HUDEP-2 (cell line): ENCODE measurements at regions not wholly inside any gene's neighbourhood (a gene's known extent, or its start where the extent isn't known, plus 50 kb on each side); places are given as distances from the start of the nearest gene placed in this dataset.
"Not testable (repeated sequence)": the region's sequence is repeated elsewhere in the genome, so short reads cannot be mapped to it uniquely, and the experiment has no call there.

Experiments used
- DNase-seq, 76 experiments: peaks; one replicate each; lab custom pipeline; 2025; ENCODE audit not compliant: unreplicated experiment in 76 of 76; lab: John Stamatoyannopoulos, UW

DNA sequence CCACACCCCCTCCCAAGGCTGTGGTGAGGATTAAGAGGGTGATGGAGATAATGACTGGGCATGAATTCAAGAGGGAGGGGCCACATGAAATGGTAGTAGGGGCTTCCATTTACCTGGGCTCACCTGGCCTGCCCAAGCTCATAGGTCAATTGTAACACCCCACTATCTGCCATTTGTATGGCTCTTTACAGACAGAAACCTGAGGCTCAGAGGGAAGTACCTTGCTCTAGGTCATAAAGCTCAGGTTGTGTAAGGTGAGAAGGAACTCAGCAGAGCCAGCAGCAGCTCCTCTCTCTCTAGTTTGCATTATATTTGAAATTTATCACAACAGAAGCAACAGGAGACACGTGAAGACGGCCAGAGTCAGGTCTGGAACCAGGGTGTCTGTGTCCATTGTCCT is 133.4 kb upstream of the ALDH1B1 start:
- no peak for DNase-seq

DNA sequence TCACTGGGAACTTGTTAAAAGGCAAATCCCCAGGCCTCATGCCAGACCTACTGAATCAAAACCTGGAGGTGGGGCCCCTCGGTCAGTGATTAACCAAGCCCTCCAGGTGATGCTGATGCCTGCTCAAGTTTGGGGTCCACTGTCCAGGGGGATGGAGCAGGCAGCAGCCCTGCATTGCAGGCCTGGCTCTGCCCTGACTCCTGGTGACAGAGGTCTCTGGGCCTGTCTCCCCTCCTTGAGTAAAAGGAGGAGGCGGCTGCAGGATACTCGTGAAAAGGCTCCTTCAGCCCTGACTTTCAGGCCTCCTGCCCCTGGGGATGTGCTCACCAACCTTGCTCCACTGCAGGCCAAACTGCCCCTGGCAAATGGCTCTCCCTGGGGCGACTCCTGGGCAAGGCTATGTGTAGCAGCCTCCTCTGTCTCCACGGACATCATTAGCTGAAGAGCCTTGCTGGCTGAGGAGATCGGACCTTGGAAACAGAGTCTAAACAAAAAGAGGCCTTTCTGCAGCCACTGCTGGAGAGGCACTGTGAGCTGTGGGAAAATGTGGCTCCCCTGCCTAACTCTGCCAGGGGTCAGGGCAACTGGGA is 134.8 kb upstream of the ALDH1B1 start:
- no peak for DNase-seq

- no peak for DNase-seq
These were observed 136.0 kb upstream of the ALDH1B1 start for GRCh38 chr9:38256461-38256860.

DNA sequence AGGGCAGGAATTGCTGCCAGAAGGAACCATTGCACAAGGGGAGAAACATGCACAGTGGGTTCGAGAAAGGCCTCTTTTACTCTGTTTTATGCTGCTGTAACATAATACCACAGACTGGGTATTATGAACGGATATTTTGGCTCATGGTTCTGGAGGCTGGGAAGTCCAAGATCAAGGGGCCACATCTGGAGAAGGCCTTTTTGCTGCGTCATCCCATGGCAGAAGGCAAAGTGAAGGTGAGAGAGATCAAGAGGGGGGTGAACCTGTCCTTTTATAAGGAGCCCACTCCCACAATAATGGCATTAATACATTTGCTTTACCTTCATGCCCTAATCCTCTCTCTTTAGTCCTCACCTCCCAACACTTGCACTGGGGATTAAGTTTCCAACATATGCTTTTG is 136.9 kb upstream of the ALDH1B1 start:
- no peak for DNase-seq

DNA sequence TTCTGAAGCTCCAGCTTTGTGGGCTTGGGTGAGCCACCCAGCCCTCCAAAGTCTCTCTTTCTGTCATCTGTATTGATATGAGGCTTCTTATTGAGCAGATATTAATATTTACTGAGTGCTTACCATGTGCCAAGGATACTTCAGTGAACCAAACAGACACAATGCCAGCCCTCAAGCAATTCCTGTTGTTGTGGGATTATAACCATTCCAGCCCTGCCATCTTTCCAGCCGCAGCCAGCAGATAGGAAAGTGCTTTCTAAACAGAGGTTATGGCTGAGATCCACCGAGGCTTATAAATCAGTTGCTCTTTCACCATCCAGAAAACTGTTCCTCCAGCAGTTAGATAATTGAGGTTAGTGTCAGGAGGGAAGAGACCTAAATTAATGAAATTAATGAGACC is 137.7 kb upstream of the ALDH1B1 start:
- no peak for DNase-seq

- DNase-seq, result no peak
These were observed 138.4 kb upstream of the ALDH1B1 start for GRCh38 chr9:38254151-38254550.

- DNase-seq, result no peak
These were observed 139.3 kb upstream of the ALDH1B1 start for GRCh38 chr9:38253200-38253599.

GRCh38 chr9:38251036-38251860 is 141.3 kb upstream of the ALDH1B1 start:
- DNase-seq, result no peak

- no peak for DNase-seq
These were observed 142.0 kb upstream of the ALDH1B1 start for GRCh38 chr9:38250279-38251035.

DNA sequence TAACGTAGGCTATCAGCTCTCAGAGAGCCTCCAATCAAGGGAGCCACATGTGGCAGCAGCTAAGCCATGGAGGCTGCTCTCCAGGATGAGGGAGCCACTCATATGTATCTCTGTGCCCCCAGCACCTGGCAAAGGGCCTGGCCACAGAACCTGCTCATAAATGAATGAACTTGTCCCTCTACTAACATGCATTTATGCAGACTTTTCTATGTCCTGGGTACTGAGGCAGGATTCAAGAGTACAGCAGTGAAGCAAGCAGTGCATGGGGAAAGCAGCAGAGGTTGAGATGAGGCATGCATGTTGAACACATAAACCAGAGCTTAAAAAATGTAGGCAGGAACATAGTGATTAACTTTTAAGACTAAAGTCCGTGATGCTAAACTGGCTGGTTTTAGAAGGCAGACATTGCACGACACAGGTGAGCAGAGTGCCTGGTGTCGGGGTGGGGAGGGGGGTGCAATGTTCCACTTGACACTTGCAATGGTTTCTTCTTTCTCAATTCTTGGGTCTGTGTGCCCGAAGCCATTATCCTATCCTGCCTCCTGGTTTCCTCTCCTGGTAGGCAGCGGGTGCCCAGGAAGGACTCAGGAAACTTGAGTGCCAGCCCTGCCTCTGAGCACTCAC is 142.8 kb upstream of the ALDH1B1 start:
- no peak for DNase-seq

- no peak for DNase-seq
These were observed 143.5 kb upstream of the ALDH1B1 start for GRCh38 chr9:38249049-38249448.

DNA sequence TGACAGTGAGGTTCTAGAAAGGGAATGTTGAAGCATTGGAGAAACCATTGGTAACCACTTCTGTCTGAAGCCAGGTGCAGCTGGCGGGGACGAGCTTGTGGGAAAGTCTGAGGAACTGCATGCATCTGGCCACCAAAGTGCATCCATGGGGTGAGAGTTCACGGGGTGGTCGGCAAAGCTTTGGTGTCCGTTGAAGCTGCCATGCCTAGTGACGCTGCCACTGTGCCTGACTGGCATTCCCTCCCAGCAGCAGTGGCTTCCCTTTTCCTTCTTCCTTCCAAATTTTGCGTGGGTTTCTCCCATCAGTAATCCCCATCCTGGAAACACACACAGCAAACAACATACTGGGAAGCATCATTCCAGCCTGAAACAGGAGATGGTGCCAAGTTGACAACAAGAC is 145.7 kb upstream of the ALDH1B1 start:
- no peak for DNase-seq

GRCh38 chr9:38244971-38245370 is 147.5 kb upstream of the ALDH1B1 start:
- DNase-seq, result no peak

DNA sequence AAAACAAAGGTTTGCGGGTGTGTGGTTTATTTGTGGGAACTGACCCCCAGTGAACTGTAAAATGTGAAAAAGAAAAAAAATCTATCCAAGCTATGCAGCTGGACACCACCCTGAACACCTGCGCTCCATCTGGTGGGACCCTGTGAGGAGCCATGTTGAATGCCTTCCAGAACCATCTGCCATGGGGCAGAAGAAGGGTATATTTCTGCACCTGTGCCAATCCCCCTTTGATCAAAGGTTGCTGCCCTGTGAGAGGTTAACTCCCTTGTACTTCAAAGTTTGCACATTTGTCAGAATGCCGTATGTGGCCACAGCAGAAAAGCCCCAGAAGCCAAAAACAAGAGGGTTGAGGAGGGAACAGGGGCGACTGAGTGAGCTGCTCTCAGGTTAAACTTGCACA is 148.5 kb upstream of the ALDH1B1 start:
- no peak for DNase-seq

- DNase-seq, result not testable (repeated sequence)
These were observed 150.4 kb upstream of the ALDH1B1 start for GRCh38 chr9:38242151-38242550.

DNA sequence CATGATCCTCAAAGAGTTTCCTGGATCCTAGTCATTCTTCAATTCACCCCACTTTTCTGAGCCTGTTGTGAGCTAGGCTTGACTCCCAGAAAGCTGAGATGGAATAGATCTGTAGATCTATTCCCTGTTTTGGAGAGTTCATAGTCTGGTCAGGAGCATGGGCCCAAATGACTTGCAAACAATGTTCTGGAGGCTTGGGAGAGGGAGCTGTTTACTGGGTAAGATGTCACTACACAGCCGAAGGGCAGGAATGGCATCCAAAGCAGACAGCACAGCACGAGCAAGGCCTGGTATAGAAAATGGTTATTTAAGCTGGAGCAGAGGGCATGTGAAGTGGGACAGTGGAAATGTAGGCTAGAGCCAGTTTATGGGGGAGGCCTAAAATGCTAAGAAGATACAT is 152.5 kb upstream of the ALDH1B1 start:
- DNase-seq, result no peak

- DNase-seq, result no peak
These were observed 157.3 kb upstream of the ALDH1B1 start for GRCh38 chr9:38235244-38235643.

- no peak for DNase-seq
These were observed 157.9 kb upstream of the ALDH1B1 start for GRCh38 chr9:38234479-38235170.

DNA sequence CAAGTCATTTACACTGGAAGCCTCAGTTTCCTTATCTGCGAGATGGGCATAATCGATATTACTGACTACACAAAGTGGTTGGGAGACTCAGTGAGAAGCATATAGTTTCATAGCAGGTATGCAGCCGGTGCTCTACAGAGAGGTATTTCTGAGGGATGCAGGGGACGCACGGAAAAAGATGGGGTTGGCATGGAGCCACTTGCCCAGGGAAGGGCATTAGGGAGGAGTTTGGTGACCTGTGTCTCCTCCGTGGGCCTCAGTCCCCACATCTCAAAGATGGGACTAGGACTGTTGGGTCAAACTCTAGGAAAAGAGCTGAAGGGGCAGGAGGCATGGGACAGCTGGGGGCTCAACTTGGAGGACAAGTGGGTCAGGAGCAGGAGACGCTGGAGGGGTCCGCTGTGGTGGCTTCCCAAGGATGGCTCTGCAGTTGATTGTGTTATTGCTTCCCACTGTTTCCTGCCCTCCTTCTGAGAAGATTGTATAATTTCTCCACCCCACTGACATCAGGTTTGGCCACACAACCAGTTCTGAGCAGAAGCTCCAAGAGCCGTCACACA is 158.6 kb upstream of the ALDH1B1 start:
- no peak for DNase-seq

- DNase-seq, result no peak
These were observed 159.2 kb upstream of the ALDH1B1 start for GRCh38 chr9:38233343-38233742.
